MM.1S (cell line): ENCODE measurements at regions not wholly inside any gene's neighbourhood (a gene's known extent, or its start where the extent isn't known, plus 50 kb on each side); places are given as distances from the start of the nearest gene placed in this dataset.

Experiments
- CTCF ChIP-seq: fragments of 300-600 bp; sonication (generic); IDR thresholded peaks from 2 replicates; pipeline ENCODE4 v1.5.1; 2016; ENCODE audit warnings: antibody characterized with exemption, low read length, mixed read lengths
- EZH2phosphoT487 ChIP-seq: fragments of 300-600 bp; sonication (generic); IDR thresholded peaks from 2 replicates; pipeline ENCODE4 v1.6.1; 2018; ENCODE audit warnings: antibody characterized with exemption, low read length

GRCh38 chr10:2871673-2872219, 195.6 kb upstream of the PFKP start:
- TF ChIP-seq CTCF (no peak), EZH2phosphoT487 (no peak)
